GM12878 (cell line): ENCODE measurements at regions not wholly inside any gene's neighbourhood (a gene's known extent, or its start where the extent isn't known, plus 50 kb on each side); places are given as distances from the start of the nearest gene placed in this dataset.

ENCODE experiments used
- CTCF ChIP-seq, 3 experiments: IDR thresholded peaks in 2 of 3; conservative IDR thresholded peaks in 1 of 3; 2 replicates each; pipeline ENCODE4 v1.5.1; 2011; ENCODE audit warnings: low read depth in 3 of 3, low read length in 3 of 3, mild to moderate bottlenecking in 3 of 3, control low read depth in 2 of 3, moderate library complexity in 2 of 3, inconsistent platforms in 1 of 3, mixed read lengths in 1 of 3; ENCODE audit not compliant: control insufficient read depth in 2 of 3, insufficient read depth in 1 of 3; ENCODE audit errors: extremely low read depth in 1 of 3
- EP300 ChIP-seq, 2 experiments: fragments of 150-350 bp in 1 of 2; IDR thresholded peaks; 2 replicates each; pipeline ENCODE4 v1.6.1; 2011 to 2012; ENCODE audit warnings: low read depth in 2 of 2, low read length in 2 of 2, borderline replicate concordance in 1 of 2, improper control_type of control experiment in 1 of 2, inconsistent platforms in 1 of 2; ENCODE audit not compliant: control insufficient read depth in 1 of 2
- EZH2 ChIP-seq: IDR thresholded peaks from 2 replicates; pipeline ENCODE4 v1.6.1; 2012; ENCODE audit warnings: low read depth, mild to moderate bottlenecking, control low read depth, inconsistent platforms, low read length, borderline replicate concordance; ENCODE audit not compliant: control insufficient read depth

DNA sequence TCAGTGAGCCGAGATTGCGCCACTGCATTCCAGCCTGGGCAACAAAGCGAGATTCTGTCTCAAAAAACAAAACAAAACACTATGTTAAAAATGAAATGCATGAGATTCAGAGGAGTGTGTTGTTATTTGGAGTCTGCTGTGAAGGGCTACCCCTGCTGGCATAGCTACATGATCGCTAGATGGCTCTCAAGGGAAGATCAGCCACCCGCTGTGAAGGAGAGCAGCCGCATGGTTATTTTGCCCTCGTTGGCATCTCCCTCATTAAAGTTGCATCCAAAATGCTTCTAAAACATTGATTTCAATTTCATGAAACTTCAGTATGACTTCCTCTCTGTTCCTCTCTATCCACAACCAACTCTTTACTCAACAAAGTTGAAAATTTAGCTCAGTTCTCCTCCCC is 54.8 kb upstream of the NDUFV2 start:
- TF ChIP-seq EZH2 (no peak), CTCF (IDR thresholded peaks at IDR 0.05 in 2 of 3, conservative IDR thresholded peaks at IDR 0.05 in 1 of 3; ENCODE audit: control insufficient read depth in 2 of 3, extremely low read depth in 1 of 3, insufficient read depth in 1 of 3, low read depth in 3 of 3, low read length in 3 of 3) (no peak), EP300 (IDR thresholded peaks at IDR 0.05; ENCODE audit: borderline replicate concordance in 1 of 2, control insufficient read depth in 1 of 2, low read depth in 2 of 2, low read length in 2 of 2) (no peak)
